ENCODE measurements at regions not wholly inside any gene's neighbourhood (a gene's known extent, or its start where the extent isn't known, plus 50 kb on each side); places are given as distances from the start of the nearest gene placed in this dataset.
A peak's percentile ranks its signal among the peaks of the same experiment; 100 is the strongest.
"Not testable (repeated sequence)": the region's sequence is repeated elsewhere in the genome, so short reads cannot be mapped to it uniquely, and the experiment has no call there.

DNA sequence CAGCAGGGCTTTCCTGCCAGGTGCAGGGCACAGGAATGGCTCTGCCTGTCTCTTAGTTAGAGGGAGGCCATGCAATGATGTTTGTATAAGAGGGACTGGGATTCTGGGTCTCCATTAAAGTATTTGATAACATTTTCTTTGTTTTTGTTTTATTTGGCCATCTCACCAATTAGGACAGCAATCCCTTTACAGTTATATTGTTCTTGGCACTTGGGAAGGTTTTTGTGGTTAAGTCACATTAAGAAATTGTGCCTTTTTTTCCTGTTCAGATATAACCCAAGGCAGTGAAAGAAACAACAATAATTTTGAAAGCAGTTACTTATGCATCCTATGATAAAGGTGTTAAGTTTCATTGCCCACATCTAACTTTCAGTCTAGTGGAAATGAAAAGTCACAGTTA lies 237.4 kb upstream of the PRSS58 start:
- not testable (repeated sequence) for DNase-seq

DNA sequence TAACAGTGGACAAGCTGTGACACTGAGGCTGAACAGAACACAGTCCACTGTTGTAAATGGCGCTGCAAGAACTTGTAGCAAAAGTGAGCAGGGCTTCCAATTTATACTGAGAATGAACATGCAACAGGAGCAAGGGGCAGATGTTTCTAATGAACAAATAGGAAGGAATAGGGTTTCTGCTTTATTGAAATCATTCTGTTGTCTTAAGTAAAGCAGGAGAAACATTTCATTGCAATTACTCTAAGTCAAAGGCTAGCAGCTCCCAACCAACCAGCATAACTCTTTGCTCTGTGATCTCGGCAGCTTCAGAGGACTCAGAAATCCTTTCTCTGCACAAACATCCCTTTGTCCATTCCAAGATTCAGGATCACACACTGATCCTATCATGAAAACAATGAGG lies 236.2 kb upstream of the PRSS58 start:
- no peak for DNase-seq

DNA sequence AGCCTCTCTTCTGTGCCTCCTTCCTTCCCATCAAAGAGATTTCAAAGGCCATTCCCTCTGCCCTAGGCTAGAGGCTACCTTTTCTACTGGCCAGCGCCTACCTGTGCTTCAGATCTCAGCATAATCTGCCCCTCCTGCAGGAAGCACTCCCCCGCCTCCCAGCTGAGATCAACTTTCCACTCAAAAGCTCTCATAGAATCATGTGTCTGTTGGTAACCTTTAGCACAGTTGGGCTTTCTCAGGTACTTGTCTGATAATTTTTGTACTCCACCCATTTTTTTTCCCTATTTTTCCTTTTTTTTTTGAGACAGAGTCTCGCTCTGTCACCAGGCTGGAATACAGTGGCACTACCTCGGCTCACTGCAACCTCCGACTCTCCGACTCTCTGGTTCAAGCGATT lies 231.0 kb upstream of the PRSS58 start:
- DNase-seq: no peak

DNA sequence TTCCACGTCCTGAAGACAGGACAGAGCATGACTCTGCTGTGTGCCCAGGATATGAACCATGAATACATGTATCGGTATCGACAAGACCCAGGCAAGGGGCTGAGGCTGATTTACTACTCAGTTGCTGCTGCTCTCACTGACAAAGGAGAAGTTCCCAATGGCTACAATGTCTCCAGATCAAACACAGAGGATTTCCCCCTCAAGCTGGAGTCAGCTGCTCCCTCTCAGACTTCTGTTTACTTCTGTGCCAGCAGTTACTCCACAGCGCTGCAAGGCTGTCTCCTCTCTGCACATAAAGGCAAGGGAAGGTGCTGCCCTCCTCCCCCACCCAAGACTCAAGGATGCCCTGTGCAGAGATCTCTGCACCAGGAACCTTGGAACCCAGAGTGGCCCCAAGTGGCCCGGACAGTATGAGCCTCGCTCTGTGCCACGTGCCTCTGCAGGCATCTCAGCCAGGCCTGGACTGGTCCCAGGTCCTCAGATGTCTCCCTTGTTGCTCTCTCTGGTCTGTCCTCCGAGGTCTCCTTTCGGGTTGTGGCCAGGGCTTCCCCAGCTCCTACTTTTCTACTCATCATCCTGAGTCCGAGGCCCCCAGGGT lies 230.3 kb upstream of the PRSS58 start:
- no peak for DNase-seq

DNA sequence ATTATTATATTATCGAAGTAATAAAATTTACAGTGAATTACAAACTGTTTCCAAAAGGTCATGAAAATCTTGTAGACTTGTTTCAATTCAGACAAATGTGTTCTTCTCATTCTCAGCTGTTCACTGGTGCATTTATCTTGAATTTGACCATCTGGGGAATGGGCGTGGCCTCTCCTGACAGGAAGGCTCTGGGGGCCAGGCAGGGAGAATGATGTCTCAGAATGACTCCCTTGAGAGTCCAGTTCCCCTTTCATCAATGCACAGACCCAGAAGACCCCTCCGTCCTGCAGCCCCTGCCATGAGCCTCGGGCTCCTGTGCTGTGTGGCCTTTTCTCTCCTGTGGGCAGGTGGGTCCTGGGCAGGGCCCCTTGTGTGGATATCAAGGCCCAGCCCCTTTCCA lies 229.7 kb upstream of the PRSS58 start:
- not testable (repeated sequence) for DNase-seq

- DNase-seq: no peak
These were observed 229.3 kb upstream of the PRSS58 start for GRCh38 chr7:142487124-142487523.

DNA sequence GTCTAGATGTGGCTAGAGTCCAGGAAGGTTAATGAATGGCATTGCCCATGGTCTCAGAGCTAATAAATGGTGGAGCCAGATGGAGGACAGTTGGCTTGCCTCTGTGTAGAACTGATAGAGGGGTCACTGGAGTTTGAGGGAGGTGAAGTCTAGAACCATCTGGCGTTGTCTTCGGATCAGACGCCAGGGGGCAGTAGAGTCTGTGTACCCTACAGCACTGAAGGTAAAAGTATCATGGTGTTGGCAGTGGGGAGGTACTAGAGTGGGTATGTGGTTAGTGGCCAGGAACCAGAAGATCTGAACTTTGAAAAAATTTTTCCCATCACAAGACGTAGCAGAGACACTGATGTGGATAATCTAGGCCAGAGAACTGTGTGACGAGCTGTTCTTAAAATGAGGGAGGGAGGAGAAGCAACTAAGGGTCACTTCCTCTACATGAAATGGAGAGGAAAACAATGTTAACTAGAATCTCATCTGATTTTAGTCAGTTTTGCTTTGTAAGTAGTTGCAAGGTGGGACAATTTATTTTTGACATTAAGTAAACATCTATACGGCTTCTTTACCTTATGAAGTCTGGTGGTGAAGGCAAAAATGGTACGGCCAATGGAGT lies 227.9 kb upstream of the PRSS58 start:
- DNase-seq: no peak

GRCh38 chr7:142483659-142484317 lies 225.9 kb upstream of the PRSS58 start:
- no peak for DNase-seq

GRCh38 chr7:142482891-142483658 lies 225.2 kb upstream of the PRSS58 start:
- DNase-seq: peak; percentile 45

DNA sequence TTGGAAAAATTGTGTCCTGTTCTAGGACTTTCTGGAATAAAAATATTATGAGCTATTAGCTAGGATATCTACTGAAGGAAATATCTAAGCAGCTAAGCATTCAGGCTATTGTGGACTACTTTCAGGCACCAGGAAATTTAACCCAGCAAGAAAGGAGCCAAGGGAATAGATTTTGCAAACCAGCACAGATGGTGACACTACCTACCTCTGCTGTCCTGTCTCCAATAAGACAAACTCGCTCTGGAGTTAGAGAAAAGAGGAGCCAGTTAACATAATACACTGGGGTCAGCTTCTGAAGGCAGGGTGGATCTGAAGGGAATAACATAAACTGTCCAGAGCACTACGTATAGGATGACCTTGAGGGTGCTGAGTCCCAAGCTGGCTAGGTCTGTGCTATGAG lies 223.7 kb upstream of the PRSS58 start:
- DNase-seq: no peak

DNA sequence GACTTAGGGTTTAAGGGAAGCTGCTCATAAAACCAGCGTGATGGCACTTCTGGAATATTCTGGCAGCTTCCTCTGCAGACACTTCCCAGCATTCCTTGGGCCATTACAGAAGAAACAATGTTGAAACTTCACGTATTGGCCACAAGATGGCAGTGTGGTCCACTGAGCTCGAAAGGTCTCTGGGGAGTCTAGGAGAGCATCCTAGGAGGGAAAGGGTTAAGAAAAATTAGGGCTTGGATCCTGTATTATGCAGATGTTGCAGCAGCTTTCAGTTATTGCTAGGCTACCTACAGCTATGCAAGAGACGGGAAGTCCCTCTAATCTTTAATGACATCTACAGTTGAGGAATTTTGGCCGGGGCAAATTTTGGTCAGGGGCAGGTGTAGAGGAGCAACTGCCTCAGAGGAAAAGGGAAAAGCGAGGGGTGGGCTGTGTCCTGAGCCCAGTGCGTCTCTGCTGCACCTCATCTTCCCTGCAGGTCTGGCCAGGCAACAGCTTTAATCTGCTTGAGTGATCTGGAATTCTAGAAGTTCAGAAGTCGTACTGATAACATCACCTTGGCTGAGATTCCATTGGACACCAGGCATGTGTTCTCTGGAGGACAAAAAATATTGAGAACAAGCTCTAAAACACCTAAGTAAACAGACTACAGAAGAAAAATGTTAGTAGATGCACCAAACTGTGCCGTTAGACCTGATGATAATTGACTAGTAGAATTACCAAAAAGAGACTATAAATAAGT lies 220.8 kb upstream of the PRSS58 start:
- peak; percentile 37 for DNase-seq

GRCh38 chr7:142477801-142478200 lies 219.9 kb upstream of the PRSS58 start:
- not testable (repeated sequence) for DNase-seq

DNA sequence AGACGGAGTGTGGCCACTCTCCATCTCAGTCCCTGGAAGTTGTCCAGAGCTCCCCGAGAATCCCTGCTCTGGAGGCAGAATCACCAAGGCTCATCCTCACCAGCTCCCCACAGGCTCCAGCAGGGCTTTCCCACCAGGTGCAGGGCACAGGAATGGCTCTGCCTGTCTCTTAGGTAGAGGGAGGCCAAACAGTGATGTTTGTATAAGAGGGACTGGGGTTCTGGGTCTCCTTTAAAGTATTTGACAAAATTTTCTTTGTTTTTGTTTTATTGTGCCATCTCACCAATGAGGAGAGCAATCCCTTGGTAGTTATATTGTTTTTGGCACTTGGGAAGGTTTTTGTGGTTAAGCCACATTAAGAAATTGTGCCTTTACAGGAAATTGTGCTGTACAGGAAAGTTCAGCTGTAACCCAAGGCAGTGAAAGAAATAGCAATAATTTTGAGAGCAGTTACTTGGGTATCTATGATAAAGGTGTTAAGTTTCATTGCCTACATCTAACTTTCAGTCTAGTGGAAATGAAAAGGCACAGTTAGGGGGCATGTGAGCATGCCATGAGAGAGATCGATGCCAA lies 219.3 kb upstream of the PRSS58 start:
- DNase-seq: no peak

- DNase-seq: no peak
These were observed 218.2 kb upstream of the PRSS58 start for GRCh38 chr7:142476077-142476476.

DNA sequence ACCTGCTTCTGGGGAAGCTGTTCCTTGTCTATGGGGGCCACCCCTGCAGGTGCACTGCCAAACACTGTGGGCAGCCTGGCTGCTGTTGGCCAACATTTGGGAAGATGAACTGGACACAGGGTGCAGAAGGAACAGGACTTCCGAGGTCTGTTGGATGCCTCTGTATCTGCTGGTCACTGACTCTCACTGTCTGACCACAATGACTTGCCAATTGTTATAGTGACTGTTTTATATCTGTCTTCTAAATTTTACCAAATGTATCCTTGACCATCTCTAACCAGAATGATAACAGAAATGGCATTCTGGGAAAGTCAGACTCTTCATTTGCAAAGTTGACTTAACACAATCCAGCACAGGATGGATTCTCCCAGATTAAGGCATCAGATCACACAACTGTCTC lies 214.0 kb upstream of the PRSS58 start:
- no peak for DNase-seq

- DNase-seq: no peak
These were observed 212.6 kb upstream of the PRSS58 start for GRCh38 chr7:142470544-142470830.

DNA sequence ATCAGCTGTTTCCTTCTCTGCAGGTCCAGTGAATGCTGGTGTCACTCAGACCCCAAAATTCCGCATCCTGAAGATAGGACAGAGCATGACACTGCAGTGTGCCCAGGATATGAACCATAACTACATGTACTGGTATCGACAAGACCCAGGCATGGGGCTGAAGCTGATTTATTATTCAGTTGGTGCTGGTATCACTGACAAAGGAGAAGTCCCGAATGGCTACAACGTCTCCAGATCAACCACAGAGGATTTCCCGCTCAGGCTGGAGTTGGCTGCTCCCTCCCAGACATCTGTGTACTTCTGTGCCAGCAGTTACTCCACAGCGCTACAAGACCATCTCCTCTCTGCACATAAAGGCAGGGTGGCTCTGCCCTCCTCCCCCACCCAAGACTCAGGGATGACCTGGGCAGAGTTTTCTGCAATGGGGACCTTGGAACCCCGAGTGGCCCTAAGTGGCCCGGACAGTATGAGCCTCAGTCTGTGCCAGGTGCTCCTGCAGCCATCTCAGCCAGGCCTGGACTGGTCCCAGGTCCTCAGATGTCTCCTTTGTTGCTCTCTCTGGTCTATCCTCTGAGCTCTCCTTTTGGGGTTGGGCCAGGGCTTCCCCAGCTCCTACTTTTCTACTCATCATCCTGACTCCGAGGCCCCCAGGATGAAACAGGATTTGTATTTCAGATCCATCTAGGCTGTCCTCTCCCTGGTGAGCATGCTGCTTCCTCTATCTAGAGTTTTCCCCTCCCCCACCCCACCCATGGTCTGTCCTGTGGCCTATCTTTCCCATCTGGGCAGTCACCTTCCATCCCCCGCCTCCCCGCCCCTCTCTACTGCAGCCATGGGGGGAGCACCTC lies 212.1 kb upstream of the PRSS58 start:
- DNase-seq: no peak

GRCh38 chr7:142468871-142469665 lies 211.2 kb upstream of the PRSS58 start:
- DNase-seq: no peak

DNA sequence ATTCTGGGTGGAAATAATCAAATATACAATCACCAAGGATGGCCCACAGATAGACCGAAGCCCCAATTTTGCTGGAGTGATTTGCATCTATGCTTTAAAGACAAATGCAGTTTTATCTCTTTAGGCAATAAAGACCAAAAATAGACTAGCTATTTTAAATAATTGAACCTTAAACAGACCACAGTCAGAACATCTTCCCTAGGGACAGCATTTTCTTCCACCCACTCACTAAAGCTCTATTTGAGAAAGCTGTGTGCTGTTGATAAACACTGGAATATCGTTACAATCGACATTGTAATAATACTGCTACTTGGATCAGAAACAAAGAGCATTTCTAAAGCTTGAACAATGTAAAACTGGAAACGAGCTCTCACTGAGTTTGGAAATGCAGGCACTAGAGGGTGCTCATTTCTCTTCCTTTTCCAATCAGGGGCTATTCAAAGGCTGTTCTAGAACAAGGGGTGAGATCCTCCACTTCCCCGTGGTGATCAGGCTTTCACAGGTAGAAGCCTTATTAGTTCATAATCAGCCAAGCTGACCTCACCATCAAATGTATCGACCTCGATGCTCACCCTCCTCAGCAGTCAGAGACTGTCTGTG lies 209.3 kb upstream of the PRSS58 start:
- DNase-seq: not testable (repeated sequence)

DNA sequence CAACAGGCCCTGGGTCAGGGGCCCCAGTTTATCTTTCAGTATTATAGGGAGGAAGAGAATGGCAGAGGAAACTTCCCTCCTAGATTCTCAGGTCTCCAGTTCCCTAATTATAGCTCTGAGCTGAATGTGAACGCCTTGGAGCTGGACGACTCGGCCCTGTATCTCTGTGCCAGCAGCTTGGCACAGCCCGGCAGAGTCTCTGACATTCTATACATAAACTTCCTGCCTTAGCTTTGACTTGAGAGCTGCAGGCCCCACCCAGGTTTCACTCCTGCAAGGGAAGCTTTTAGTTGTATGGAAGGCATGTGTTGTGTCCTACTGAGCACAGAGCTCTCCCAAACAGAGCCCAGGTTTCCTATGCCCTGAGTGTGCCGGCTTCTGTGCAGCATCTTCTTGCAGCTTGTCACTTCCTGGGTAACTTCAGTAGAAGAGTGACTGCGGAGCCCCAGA lies 205.6 kb upstream of the PRSS58 start:
- DNase-seq: no peak

- DNase-seq: no peak
These were observed 203.6 kb upstream of the PRSS58 start for GRCh38 chr7:142461437-142461836.

All from CD4-positive, alpha-beta T cell treated with Interleukin-15 for 1 hour (primary cell).